GDM1 (cell line): ENCODE measurements at regions not wholly inside any gene's neighbourhood (a gene's known extent, or its start where the extent isn't known, plus 50 kb on each side); places are given as distances from the start of the nearest gene placed in this dataset.

Experiments used
- DNase-seq: peaks from one replicate; lab custom pipeline; 2025; lab: John Stamatoyannopoulos, UW

- DNase-seq: no peak
Observed at GRCh38 chr2:41912776-41913175, 135.0 kb upstream of the PKDCC start.

DNA sequence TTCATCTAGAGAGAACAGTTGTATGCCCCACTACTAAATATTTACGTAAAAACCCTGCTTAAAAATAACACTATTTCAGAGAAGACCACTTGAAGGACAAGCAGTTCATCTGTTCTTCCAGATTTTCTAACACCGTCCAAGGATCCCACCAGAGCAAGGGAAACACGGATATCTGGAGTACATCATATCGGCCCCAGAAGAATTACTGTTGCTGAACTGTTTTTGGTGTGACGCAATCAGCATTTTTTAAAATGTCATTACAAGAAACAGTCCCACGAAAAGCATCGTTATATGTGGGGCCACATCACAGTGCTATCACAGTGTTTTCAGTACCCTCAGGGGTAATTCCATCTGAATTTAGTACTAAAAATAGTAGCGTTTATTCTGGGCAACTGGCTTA, 134.5 kb upstream of the PKDCC start:
- no peak for DNase-seq

DNA sequence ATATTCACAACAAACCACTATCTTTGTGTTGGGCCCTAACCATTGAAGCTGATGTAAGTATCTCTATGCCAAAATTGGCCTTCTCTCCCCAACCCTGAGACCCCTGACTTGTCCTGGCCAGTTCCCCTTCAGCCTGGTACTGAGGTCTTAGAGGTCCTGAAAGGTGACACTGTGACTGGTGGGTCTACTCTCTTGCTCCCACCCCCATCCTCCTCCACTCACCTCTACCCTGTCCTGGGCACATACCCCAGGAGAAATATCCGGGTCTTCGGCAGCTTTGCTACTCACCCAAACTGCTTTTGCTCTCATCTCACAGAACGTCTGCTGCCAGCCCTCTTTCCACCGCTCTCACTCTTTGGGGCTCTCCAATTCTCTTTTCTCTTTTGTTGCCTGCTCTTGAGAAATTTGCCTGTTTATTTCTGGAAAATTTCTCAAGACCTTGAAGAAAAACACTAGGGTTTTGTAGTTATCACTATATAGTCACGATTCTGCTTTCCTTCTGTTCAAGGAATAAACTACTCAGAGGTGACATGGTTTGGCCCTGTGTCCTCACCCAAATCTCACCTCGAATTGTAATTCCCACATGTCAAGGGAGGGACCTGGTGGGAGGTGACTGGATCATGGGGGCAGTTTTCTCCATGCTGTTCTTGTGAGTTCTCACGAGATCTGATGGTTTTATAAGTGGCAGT, 133.8 kb upstream of the PKDCC start:
- no peak for DNase-seq

DNA sequence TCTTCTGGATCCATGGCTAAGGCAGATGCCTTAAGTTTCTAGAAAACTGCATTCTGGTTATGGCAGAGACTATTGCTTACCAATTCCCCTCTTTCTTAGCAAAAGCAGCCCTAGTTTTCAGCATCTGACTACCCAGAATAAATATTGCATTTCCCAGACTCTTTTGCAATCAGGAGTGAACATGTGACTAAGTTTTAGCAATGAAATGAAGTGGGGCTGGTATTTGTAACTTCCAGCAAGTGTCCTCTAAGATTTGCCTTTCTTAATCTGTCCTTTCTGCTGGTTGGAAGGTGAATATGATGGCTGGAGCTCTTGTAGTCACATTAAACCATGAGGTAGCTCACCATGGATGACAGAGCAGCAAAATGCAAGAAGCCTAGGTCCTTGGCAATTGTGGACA, 132.9 kb upstream of the PKDCC start:
- no peak for DNase-seq

GRCh38 chr2:41916177-41916576, 131.6 kb upstream of the PKDCC start:
- no peak for DNase-seq

- DNase-seq: no peak
Observed at GRCh38 chr2:41917587-41917986, 130.2 kb upstream of the PKDCC start.

- DNase-seq: no peak
Observed at GRCh38 chr2:41919135-41919534, 128.7 kb upstream of the PKDCC start.

DNA sequence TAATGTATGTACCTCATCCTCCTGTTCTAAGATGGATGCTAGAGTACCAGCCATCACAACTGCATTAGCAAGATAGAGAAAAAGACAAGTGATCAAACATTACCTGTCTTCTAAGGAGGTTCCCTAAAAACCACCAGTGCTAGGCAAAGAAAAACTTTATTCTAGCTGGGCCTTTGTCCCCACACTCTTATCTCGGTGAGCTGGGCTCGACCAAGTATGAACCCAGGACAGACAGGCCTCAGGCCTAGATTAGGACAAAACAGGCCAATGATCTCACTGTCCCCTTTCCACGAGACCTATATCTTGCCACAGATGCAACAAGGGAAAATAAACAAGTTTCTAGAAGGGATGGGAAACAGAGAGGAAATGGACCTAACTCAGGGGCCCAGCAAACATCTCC, 127.6 kb upstream of the PKDCC start:
- DNase-seq: no peak

DNA sequence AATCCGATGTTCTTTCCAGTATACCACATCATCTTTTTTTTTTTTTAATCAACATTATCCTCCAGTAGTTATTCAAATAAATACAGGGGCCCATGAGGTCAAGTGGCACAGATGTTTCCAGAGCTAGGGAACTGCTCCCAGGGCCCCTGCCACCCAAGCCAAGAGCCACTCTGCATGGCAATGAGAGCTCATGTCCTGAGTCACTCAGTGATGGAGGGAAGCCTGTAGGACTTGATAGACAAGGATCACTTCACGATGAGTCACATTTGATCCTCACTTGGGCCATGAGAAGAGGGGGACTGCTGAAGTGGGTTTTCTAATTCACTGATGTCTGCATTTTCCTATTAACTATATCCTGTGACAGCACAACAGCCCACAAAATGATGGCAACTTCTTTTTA, 127.0 kb upstream of the PKDCC start:
- no peak for DNase-seq

GRCh38 chr2:41922177-41922576, 125.6 kb upstream of the PKDCC start:
- no peak for DNase-seq

- DNase-seq: no peak
Observed at GRCh38 chr2:41923156-41923786, 124.5 kb upstream of the PKDCC start.

DNA sequence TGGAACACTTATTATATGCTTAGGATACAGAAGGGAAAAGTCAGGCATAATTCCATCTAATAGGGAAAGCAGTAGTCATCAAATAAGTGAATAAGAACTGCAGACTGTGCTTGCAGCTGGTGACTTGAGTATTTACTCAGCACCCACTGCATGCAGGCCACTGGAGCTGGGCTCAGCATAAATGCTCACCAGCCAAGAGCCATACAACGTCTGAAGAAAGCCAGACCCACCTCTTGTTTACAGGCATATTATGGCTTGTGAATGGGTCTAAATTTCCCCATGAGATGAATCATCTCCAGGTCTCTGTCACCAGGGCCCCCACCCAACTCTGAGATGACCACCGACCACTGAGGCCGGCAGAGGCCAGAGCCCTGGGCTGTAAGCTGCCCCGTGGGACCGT, 123.8 kb upstream of the PKDCC start:
- no peak for DNase-seq

- DNase-seq: no peak
Observed at GRCh38 chr2:41924709-41925408, 123.0 kb upstream of the PKDCC start.

GRCh38 chr2:41925712-41926111, 122.1 kb upstream of the PKDCC start:
- no peak for DNase-seq

- DNase-seq: no peak
Observed at GRCh38 chr2:41926614-41927580, 120.9 kb upstream of the PKDCC start.

GRCh38 chr2:41927581-41928264, 120.1 kb upstream of the PKDCC start:
- DNase-seq: no peak

DNA sequence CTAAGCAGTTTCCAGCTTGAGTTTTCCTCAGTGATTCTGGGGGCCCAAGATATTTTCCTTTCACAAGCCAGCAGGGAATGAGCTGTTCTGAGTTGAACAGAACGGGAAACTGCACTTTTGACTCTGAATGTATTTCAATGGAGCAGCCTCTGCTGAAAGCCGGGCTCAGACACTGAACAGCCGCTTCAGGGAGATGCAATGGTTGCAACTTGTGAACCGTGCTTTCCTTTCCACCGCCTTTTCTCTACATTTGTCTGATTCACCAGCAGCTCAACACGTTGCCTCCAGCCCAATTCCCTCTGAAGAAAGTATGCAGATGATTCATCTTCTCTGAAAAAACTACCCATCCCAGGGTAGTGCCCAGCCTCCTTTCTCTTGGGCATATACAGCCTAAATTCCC, 119.3 kb upstream of the PKDCC start:
- no peak for DNase-seq

DNA sequence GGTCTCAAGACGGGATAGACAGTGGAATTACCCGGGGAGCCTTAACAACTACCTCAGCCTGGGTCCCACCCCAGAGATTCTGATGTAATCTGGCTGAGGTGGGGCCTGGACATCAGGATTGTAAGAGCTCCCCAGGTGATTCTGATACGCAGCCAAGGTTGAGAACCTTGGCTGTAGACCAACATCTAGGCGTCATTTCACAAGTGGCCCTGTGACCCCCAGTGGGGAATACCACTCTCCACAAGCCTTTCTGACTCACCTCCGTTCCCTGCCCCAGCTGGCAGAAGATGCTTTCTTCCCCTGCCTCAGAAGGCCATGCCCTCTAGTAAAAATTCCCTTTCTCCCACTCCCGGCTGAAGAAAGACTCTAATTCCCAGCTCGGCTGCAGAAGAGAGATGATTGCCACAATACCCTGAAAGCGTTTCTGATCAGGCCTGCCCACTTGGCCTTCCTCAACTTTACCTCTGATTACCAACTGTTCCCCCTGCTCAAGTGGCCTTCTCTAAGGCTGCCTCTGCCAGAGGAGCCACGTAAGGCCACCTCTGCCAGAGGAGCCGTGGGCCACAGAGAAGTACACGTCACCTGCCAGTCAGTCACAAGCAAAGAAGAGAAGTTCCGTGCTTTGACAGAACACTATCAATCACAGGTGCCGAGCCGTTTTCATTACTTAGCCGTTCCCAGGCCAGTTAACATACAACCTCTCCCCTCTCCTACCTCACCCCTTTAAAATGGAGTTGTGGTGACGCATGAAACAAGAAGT, 116.8 kb upstream of the PKDCC start:
- DNase-seq: no peak

DNA sequence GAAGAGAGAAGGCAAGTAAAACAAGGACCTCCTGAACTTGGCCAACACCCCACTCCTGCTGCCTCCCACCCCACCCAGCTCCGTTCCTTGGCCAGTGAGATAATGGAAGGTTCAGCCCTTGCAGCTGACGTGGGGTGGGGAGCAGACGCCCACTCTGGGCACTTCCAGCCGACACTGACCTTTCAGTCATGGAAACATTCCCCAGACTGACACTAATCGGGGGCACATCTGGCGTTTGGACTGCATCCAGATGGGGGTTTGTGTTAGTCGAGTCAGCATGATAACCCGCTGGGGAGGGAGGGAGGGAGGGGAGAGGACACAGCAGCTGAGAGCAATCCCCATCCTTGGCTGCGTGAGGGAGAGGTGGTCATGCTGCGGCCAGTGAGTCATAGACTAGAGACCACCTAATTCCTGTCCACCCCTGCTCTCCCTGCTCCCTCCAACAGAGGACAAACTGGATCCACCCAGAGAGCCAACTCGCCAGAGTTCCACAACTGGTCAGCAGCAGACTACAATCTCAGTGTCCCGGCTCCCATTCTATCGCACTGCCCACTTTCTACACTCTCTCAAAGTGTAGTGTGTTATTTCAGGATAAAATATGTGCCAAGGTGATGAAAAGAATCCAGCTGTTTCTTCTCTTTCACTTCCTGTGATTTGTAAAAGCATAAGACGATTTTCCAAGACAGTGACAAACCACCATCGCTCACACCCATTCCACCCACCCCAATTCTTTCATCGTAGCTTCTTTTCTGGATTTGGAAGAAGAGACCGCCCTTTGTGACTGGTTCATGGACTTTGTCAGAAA, 115.4 kb upstream of the PKDCC start:
- DNase-seq: no peak

GRCh38 chr2:41933046-41933420, 114.8 kb upstream of the PKDCC start:
- DNase-seq: no peak
